ENCODE measurements at regions not wholly inside any gene's neighbourhood (a gene's known extent, or its start where the extent isn't known, plus 50 kb on each side); places are given as distances from the start of the nearest gene placed in this dataset.

DNA sequence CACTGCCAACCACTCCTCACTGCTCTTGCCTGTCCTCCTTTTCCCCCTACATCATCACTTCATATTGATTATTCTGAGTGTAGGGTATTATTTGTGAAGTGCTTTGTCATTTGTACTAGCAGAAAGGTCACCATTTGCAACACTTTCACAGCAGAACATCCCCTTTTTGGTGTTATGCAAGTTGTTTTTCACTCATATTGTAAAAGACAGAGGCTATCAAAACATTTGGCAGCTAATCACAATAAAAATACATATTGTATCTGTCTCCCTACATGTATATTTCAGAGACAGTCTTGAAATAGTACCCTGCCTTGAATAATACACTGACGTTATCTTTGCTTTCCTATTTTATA, 82.3 kb downstream of the ANXA1 start:
- DNase-seq (no peak), ATAC-seq (ENCODE audit: poor library complexity) (no peak)
- Histone ChIP-seq H3K27me3 (ENCODE audit: control insufficient read depth in 1 of 2, insufficient read depth in 2 of 2, low read length in 2 of 2) (no peaks in the 10 kb centered on the region), H3K9me3 (ENCODE audit: control insufficient read depth in 1 of 2, insufficient read depth in 1 of 2, low read length in 2 of 2) (no peaks in the 10 kb centered on the region), H3K4me3 (ENCODE audit: low read length) (no peak overlapping the region), H3K27ac (ENCODE audit: low read depth in 1 of 2, low read length in 2 of 2) (no peak overlapping the region), H3K4me1 (ENCODE audit: insufficient read depth, low read length) (no peaks in the 10 kb centered on the region), H3K36me3 (ENCODE audit: insufficient read depth, low read length) (no peaks in the 10 kb centered on the region)
- CTCF ChIA-PET = no interaction called here
- intact Hi-C loops (cut with DNase I, micrococcal nuclease) = no loop called here
- TF ChIP-seq, protein P1, sequence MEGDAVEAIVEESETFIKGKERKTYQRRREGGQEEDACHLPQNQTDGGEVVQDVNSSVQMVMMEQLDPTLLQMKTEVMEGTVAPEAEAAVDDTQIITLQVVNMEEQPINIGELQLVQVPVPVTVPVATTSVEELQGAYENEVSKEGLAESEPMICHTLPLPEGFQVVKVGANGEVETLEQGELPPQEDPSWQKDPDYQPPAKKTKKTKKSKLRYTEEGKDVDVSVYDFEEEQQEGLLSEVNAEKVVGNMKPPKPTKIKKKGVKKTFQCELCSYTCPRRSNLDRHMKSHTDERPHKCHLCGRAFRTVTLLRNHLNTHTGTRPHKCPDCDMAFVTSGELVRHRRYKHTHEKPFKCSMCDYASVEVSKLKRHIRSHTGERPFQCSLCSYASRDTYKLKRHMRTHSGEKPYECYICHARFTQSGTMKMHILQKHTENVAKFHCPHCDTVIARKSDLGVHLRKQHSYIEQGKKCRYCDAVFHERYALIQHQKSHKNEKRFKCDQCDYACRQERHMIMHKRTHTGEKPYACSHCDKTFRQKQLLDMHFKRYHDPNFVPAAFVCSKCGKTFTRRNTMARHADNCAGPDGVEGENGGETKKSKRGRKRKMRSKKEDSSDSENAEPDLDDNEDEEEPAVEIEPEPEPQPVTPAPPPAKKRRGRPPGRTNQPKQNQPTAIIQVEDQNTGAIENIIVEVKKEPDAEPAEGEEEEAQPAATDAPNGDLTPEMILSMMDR (IDR thresholded peaks at IDR 0.05) = no peak
- no peak overlapping the region for H3K27ac Mint-ChIP-seq
- no peaks in the 10 kb centered on the region for H3K4me1 Mint-ChIP-seq (ENCODE audit: low read depth)
- H3K36me3 Mint-ChIP-seq (ENCODE audit: low read depth) = no peaks in the 10 kb centered on the region
- POLR2A ChIA-PET = no interaction called here
- no peak overlapping the region for H3K4me3 Mint-ChIP-seq
- no peaks in the 10 kb centered on the region for H3K9me3 Mint-ChIP-seq
- H3K27me3 Mint-ChIP-seq = peaks cover 12% of the 10 kb centered on the region

DNA sequence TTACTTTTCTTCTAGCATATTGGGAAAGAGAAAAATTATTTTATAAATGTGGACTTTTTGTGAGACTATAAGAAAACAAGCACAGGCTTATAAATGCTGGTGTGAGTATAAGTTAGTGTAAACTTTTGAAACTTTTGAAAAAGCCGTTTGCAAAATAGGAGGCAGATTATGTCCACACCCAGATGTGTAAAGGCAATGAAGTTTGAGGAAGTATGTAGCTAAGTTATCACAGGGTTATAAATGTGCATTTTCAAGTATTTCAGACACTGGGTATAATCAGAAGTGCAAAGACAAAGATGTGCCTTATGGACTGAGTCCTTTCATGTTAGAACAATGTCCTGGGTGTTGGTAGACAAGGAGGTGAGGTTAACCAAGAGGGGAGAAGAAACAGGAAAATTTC, 85.5 kb downstream of the ANXA1 start:
- CTCF ChIA-PET = no interaction called here
- ATAC-seq (ENCODE audit: poor library complexity) = no peak
- H3K9me3 Mint-ChIP-seq = no peaks in the 10 kb centered on the region

DNA sequence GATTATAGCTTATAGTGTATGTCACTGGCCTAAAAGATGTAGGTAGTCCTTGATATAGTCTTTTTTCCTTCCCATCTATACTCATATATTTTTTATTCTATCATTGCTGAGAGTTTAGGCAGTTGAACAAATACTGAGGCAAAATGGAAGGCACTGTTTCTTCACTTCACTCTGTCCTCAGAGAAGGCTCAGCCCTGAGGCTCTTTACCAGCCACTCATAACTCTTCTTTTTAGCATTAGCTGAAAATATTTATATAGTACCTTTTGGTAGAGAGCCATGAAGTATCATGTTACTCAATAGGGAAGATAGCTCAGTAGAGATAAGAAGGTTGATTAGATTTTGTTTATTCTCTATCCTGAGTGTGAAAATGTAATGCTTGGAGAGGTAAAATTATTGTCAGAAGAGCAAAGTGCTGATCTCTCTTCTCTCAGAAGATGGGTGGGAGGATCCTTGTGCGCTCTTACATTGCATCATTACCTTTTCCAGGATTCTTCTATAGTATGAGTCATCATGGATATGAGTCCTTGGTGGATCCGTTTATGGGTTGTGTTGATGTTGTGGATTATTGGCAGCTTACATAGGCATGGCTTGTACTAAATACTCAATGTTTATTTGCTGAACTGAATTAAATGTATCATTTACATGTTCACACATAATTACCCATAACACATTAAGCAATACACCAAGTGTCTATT, 88.1 kb downstream of the ANXA1 start:
- Histone ChIP-seq H3K36me3 (ENCODE audit: insufficient read depth, low read length) (no peaks in the 10 kb centered on the region), H3K27me3 (ENCODE audit: control insufficient read depth in 1 of 2, insufficient read depth in 2 of 2, low read length in 2 of 2) (no peaks in the 10 kb centered on the region), H3K4me3 (ENCODE audit: low read length) (no peak overlapping the region), H3K9me3 (ENCODE audit: control insufficient read depth in 1 of 2, insufficient read depth in 1 of 2, low read length in 2 of 2) (no peaks in the 10 kb centered on the region), H3K4me1 (ENCODE audit: insufficient read depth, low read length) (no peaks in the 10 kb centered on the region), H3K27ac (ENCODE audit: low read depth in 1 of 2, low read length in 2 of 2) (no peak overlapping the region)
- Mint-ChIP-seq H3K27me3 (peaks cover 30% of the 10 kb centered on the region), H3K36me3 (ENCODE audit: low read depth) (no peaks in the 10 kb centered on the region), H3K4me3 (no peak overlapping the region), H3K27ac (no peak overlapping the region), H3K9me3 (no peaks in the 10 kb centered on the region), H3K4me1 (ENCODE audit: low read depth) (no peaks in the 10 kb centered on the region)
- intact Hi-C loops (cut with DNase I, micrococcal nuclease) = no loop called here
- no peak for DNase-seq
- POLR2A ChIA-PET = no interaction called here
- no peak for ATAC-seq (ENCODE audit: poor library complexity)
- CTCF ChIA-PET = no interaction called here
- TF ChIP-seq, protein P1 (IDR thresholded peaks at IDR 0.05) = no peak

More for the DNA sequence above, 85.5 kb downstream of the ANXA1 start:
- H3K4me3 ChIP-seq (ENCODE audit: low read length) = no peak overlapping the region
- H3K27me3 ChIP-seq (ENCODE audit: control insufficient read depth in 1 of 2, insufficient read depth in 2 of 2, low read length in 2 of 2) = no peaks in the 10 kb centered on the region
- Mint-ChIP-seq H3K36me3 (ENCODE audit: low read depth) (no peaks in the 10 kb centered on the region), H3K27ac (no peak overlapping the region), H3K27me3 (peaks cover 26% of the 10 kb centered on the region), H3K4me1 (ENCODE audit: low read depth) (no peaks in the 10 kb centered on the region), H3K4me3 (no peak overlapping the region)
- H3K9me3 ChIP-seq (ENCODE audit: control insufficient read depth in 1 of 2, insufficient read depth in 1 of 2, low read length in 2 of 2) = no peaks in the 10 kb centered on the region
- H3K27ac ChIP-seq (ENCODE audit: low read depth in 1 of 2, low read length in 2 of 2) = no peak overlapping the region
- H3K4me1 ChIP-seq (ENCODE audit: insufficient read depth, low read length) = no peaks in the 10 kb centered on the region
- no peaks in the 10 kb centered on the region for H3K36me3 ChIP-seq (ENCODE audit: insufficient read depth, low read length)
- TF ChIP-seq, protein P1 (IDR thresholded peaks at IDR 0.05) = no peak
- DNase-seq = peak in 1 of 14 experiments; percentile 29
- intact Hi-C loops (cut with DNase I, micrococcal nuclease) = no loop called here
- POLR2A ChIA-PET = no interaction called here

All from CD4-positive, alpha-beta T cell (primary cell).